ENCODE measurements at regions not wholly inside any gene's neighbourhood (a gene's known extent, or its start where the extent isn't known, plus 50 kb on each side); places are given as distances from the start of the nearest gene placed in this dataset.

GRCh38 chr1:50342525-50342924 lies 80.7 kb downstream of the DMRTA2 start:
- no peak overlapping the region for H3K27ac ChIP-seq (ENCODE audit: insufficient read depth, low read depth, low read length)
- no peak overlapping the region for H3K4me3 ChIP-seq (replicated peaks in 1 of 3; ENCODE audit: insufficient read depth in 1 of 3, low read depth in 1 of 3, low read length in 3 of 3)
- H3K27me3 ChIP-seq (ENCODE audit: control insufficient read depth in 2 of 2, insufficient read depth in 2 of 2, low read length in 2 of 2): peaks cover 2% of the 10 kb centered on the region in 2 experiments
- H3K9ac ChIP-seq (replicated peaks; ENCODE audit: extremely low read depth, insufficient read depth, low read length): no peak overlapping the region
- H3K4me2 ChIP-seq (ENCODE audit: insufficient read depth, low read length): no peak overlapping the region
- no peaks in the 10 kb centered on the region for H3K79me2 ChIP-seq (ENCODE audit: control insufficient read depth, insufficient read depth, low read length)
- no peak for DNase-seq (ENCODE audit: low read depth, low spot score)
- CTCF ChIA-PET: interaction anchor here (3.0 to 4.1 kb wide), 2 partner anchors 10 to 1665 kb away, joined by 8 to 21 read pairs; no protein-coding TSS in a partner anchor
- dilution Hi-C loops (cut with MboI; ENCODE audit: extremely low pct_ligation_motif_present, low sequenced_read_pairs): no loop called here
- no peaks in the 10 kb centered on the region for H4K20me1 ChIP-seq (replicated peaks; ENCODE audit: control insufficient read depth, extremely low read depth, insufficient read depth, low read length)
- H3K9me1 ChIP-seq (replicated peaks; ENCODE audit: control insufficient read depth, extremely low read depth, insufficient read depth, low read length): no peaks in the 10 kb centered on the region
- no peaks in the 10 kb centered on the region for H3K36me3 ChIP-seq (ENCODE audit: control insufficient read depth in 2 of 2, extremely low read depth in 1 of 2, insufficient read depth in 2 of 2, low read length in 2 of 2)
- no peak for FAIRE-seq
- no peaks in the 10 kb centered on the region for H3K9me3 ChIP-seq (replicated peaks; ENCODE audit: control insufficient read depth, insufficient read depth, low read length)
- no peaks in the 10 kb centered on the region for H3K4me1 ChIP-seq (ENCODE audit: control insufficient read depth, extremely low read depth, insufficient read depth, low read length)
- no peak overlapping the region for H2AFZ ChIP-seq (ENCODE audit: low read depth, low read length)
- no TSS peak for BruUV-seq (replicated peaks)
- TF ChIP-seq MAX (IDR thresholded peaks at IDR 0.05; ENCODE audit: insufficient read depth, insufficient read length): no peak
- TF ChIP-seq GATA2 (IDR thresholded peaks at IDR 0.05; ENCODE audit: insufficient read depth, insufficient read length, low read depth, low read length): no peak
- no peak for TF ChIP-seq EZH2 (IDR thresholded peaks at IDR 0.05; ENCODE audit: borderline replicate concordance, low read depth, low read length, severe bottlenecking)
- no peak for TF ChIP-seq JUN (IDR thresholded peaks at IDR 0.05; ENCODE audit: borderline replicate concordance, insufficient read depth, insufficient read length, low read depth)
- no peak for TF ChIP-seq MYC (IDR thresholded peaks at IDR 0.05; ENCODE audit: low read depth, low read length)
- no peak for TF ChIP-seq FOS (IDR thresholded peaks at IDR 0.05; ENCODE audit: borderline replicate concordance, insufficient read depth, low read length)
- intact Hi-C loops (cut with micrococcal nuclease): no loop called here
- POLR2A ChIA-PET: no interaction called here

- ChIA-PET POLR2A (no interaction called here), CTCF (interaction anchor here (1.4 to 2.0 kb wide), 3 partner anchors 13 to 1837 kb away, joined by 5 to 7 read pairs (median 6); no protein-coding TSS in a partner anchor)
- no peak for TF ChIP-seq GATA2 (IDR thresholded peaks at IDR 0.05; ENCODE audit: insufficient read depth, insufficient read length, low read depth, low read length)
- no peak for TF ChIP-seq POLR2AphosphoS5 (IDR thresholded peaks at IDR 0.05; ENCODE audit: insufficient read depth, low read depth, low read length)
- TF ChIP-seq EZH2 (IDR thresholded peaks at IDR 0.05; ENCODE audit: borderline replicate concordance, low read depth, low read length, severe bottlenecking): no peak
- TF ChIP-seq JUN (IDR thresholded peaks at IDR 0.05; ENCODE audit: borderline replicate concordance, insufficient read depth, insufficient read length, low read depth): no peak
- no peak for TF ChIP-seq CTCF (IDR thresholded peaks at IDR 0.05; ENCODE audit: extremely low read depth in 1 of 2, insufficient read depth in 1 of 2, low read depth in 1 of 2, low read length in 2 of 2)
- no peak for TF ChIP-seq MYC (IDR thresholded peaks at IDR 0.05; ENCODE audit: low read depth, low read length)
- TF ChIP-seq FOS (IDR thresholded peaks at IDR 0.05; ENCODE audit: borderline replicate concordance, insufficient read depth, low read length): no peak
- no peak for TF ChIP-seq POLR2A (IDR thresholded peaks at IDR 0.05; ENCODE audit: low read depth, low read length)
- no peak for TF ChIP-seq MAX (IDR thresholded peaks at IDR 0.05; ENCODE audit: insufficient read depth, insufficient read length)
- DNase-seq (ENCODE audit: low read depth, low spot score) (no peak), FAIRE-seq (no peak)
- no TSS peak for BruUV-seq (replicated peaks)
- intact Hi-C loops (cut with micrococcal nuclease): no loop called here
- Histone ChIP-seq H3K9me1 (replicated peaks; ENCODE audit: control insufficient read depth, extremely low read depth, insufficient read depth, low read length) (no peaks in the 10 kb centered on the region), H3K79me2 (ENCODE audit: control insufficient read depth, insufficient read depth, low read length) (no peaks in the 10 kb centered on the region), H2AFZ (ENCODE audit: low read depth, low read length) (no peak overlapping the region), H3K9me3 (replicated peaks; ENCODE audit: control insufficient read depth, insufficient read depth, low read length) (no peaks in the 10 kb centered on the region), H3K4me2 (ENCODE audit: insufficient read depth, low read length) (no peak overlapping the region), H3K36me3 (ENCODE audit: control insufficient read depth in 2 of 2, extremely low read depth in 1 of 2, insufficient read depth in 2 of 2, low read length in 2 of 2) (no peaks in the 10 kb centered on the region), H3K27me3 (ENCODE audit: control insufficient read depth in 2 of 2, insufficient read depth in 2 of 2, low read length in 2 of 2) (peaks cover 8 to 11% of the 10 kb centered on the region in 2 experiments), H3K27ac (ENCODE audit: insufficient read depth, low read depth, low read length) (no peak overlapping the region), H3K9ac (replicated peaks; ENCODE audit: extremely low read depth, insufficient read depth, low read length) (no peak overlapping the region), H3K4me3 (replicated peaks in 1 of 3; ENCODE audit: insufficient read depth in 1 of 3, low read depth in 1 of 3, low read length in 3 of 3) (no peak overlapping the region), H3K4me1 (ENCODE audit: control insufficient read depth, extremely low read depth, insufficient read depth, low read length) (peaks cover 3% of the 10 kb centered on the region), H4K20me1 (replicated peaks; ENCODE audit: control insufficient read depth, extremely low read depth, insufficient read depth, low read length) (no peaks in the 10 kb centered on the region)
- dilution Hi-C loops (cut with MboI; ENCODE audit: extremely low pct_ligation_motif_present, low sequenced_read_pairs): no loop called here
These were observed 88.2 kb downstream of the DMRTA2 start for GRCh38 chr1:50335036-50335435.
